CD4-positive, alpha-beta T cell (primary cell): ENCODE measurements at regions not wholly inside any gene's neighbourhood (a gene's known extent, or its start where the extent isn't known, plus 50 kb on each side); places are given as distances from the start of the nearest gene placed in this dataset.

Experiments used
- ATAC-seq: fragments of 200-7000 bp; cut with Tn5 transposase; one replicate; pipeline ENCODE4 v1.10.0; 2022; ENCODE audit warnings: mild to moderate bottlenecking; ENCODE audit not compliant: poor library complexity
- CTCF ChIA-PET: fragments of 350-600 bp; sonication (Branson Sonifier 250); formaldehyde crosslinking; loops from one replicate; lab custom pipeline; 2021; ENCODE audit warnings: antibody characterized with exemption, inconsistent platforms; lab: Charles Lee
- POLR2A ChIA-PET: fragments of 350-600 bp; sonication (Branson Sonifier 250); formaldehyde crosslinking; loops from one replicate; lab custom pipeline; 2021; ENCODE audit warnings: antibody characterized with exemption, inconsistent platforms; lab: Charles Lee
- DNase-seq, 14 experiments: peaks; one replicate each; pipeline ENCODE4 v3.0.0-alpha.2; 2013 to 2020; ENCODE audit warnings: mixed read lengths in 2 of 14
- H3K27ac ChIP-seq, 2 donors: one replicate each; pipeline versions ENCODE4 v1.5.1 to v1.7.0; 2013; ENCODE audit warnings: low read length in 2 of 2, low read depth in 1 of 2, mild to moderate bottlenecking in 1 of 2
- H3K27me3 ChIP-seq, 2 experiments: 1 replicate in 1 of 2; 2 replicates in 1 of 2; pipeline versions ENCODE4 v1.6.1 to v1.7.0; 2013; ENCODE audit warnings: low read length in 2 of 2, control low read depth in 1 of 2, mild to moderate bottlenecking in 1 of 2, moderate library complexity in 1 of 2; ENCODE audit not compliant: insufficient read depth in 2 of 2, control insufficient read depth in 1 of 2
- H3K36me3 ChIP-seq: one replicate; pipeline ENCODE4 v1.6.1; 2013; ENCODE audit warnings: low read length, control low read depth; ENCODE audit not compliant: insufficient read depth
- H3K4me1 ChIP-seq: one replicate; pipeline ENCODE4 v1.6.1; 2013; ENCODE audit warnings: low read length, control low read depth; ENCODE audit not compliant: insufficient read depth
- H3K4me3 ChIP-seq: one replicate; pipeline ENCODE4 v1.5.1; 2013; ENCODE audit warnings: mild to moderate bottlenecking, low read length, moderate library complexity
- H3K9me3 ChIP-seq, 2 experiments: 1 replicate in 1 of 2; 2 replicates in 1 of 2; pipeline versions ENCODE4 v1.6.1 to v1.7.0; 2013; ENCODE audit warnings: low read length in 2 of 2, mild to moderate bottlenecking in 2 of 2, control low read depth in 1 of 2, moderate library complexity in 1 of 2; ENCODE audit not compliant: control insufficient read depth in 1 of 2, insufficient read depth in 1 of 2
- H3K27ac Mint-ChIP-seq: one replicate; pipeline ENCODE4 v1.8.0; 2020; ENCODE audit warnings: mixed read lengths
- H3K27me3 Mint-ChIP-seq: one replicate; pipeline ENCODE4 v1.8.0; 2021; ENCODE audit warnings: mixed read lengths
- H3K36me3 Mint-ChIP-seq: one replicate; pipeline ENCODE4 v1.8.0; 2021; ENCODE audit warnings: low read depth, mixed read lengths
- H3K4me1 Mint-ChIP-seq: one replicate; pipeline ENCODE4 v1.8.0; 2021; ENCODE audit warnings: low read depth, mixed read lengths
- H3K4me3 Mint-ChIP-seq: one replicate; pipeline ENCODE4 v1.8.0; 2020; ENCODE audit warnings: mild to moderate bottlenecking, mixed read lengths
- H3K9me3 Mint-ChIP-seq: one replicate; pipeline ENCODE4 v1.8.0; 2020; ENCODE audit warnings: mixed read lengths
- CTCF ChIP-seq: fragments of 200-600 bp; IDR thresholded peaks from one replicate; pipeline ENCODE4 v1.8.0; 2022; ENCODE audit warnings: antibody characterized with exemption, mild to moderate bottlenecking
- intact Hi-C, 2 experiments: fragments of 100-400 bp; cut with DNase I in 1 of 2; cut with micrococcal nuclease in 1 of 2; formaldehyde crosslinking; loops; one replicate each; pipeline versions ENCODE4 v1.15.1 to v1.9.0; 2023 to 2025; cut with DNase I, micrococcal nuclease

- no peaks in the 10 kb centered on the region for H3K27me3 Mint-ChIP-seq
- Histone ChIP-seq H3K4me1 (no peaks in the 10 kb centered on the region), H3K27me3 (no peaks in the 10 kb centered on the region), H3K27ac (no peak overlapping the region), H3K36me3 (no peaks in the 10 kb centered on the region), H3K9me3 (no peaks in the 10 kb centered on the region), H3K4me3 (no peak overlapping the region)
- ChIA-PET POLR2A (no interaction called here), CTCF (no interaction called here)
- no peaks in the 10 kb centered on the region for H3K4me1 Mint-ChIP-seq
- ATAC-seq (no peak), DNase-seq (no peak)
- no peak overlapping the region for H3K4me3 Mint-ChIP-seq
- no peaks in the 10 kb centered on the region for H3K36me3 Mint-ChIP-seq
- no peak overlapping the region for H3K27ac Mint-ChIP-seq
- H3K9me3 Mint-ChIP-seq = peaks cover 8% of the 10 kb centered on the region
- TF ChIP-seq CTCF = no peak
- intact Hi-C loops = no loop called here
Measured at GRCh38 chr4:59612235-59612634, 1587.9 kb upstream of the ADGRL3 start.

GRCh38 chr4:59615316-59615715 is 1584.8 kb upstream of the ADGRL3 start:
- no peak overlapping the region for H3K4me3 ChIP-seq
- no peaks in the 10 kb centered on the region for H3K4me1 ChIP-seq
- DNase-seq (no peak), ATAC-seq (no peak)
- H3K9me3 ChIP-seq = no peaks in the 10 kb centered on the region
- Mint-ChIP-seq H3K9me3 (peaks cover 8% of the 10 kb centered on the region), H3K27ac (no peak overlapping the region), H3K4me3 (no peak overlapping the region), H3K27me3 (no peaks in the 10 kb centered on the region), H3K36me3 (no peaks in the 10 kb centered on the region), H3K4me1 (no peaks in the 10 kb centered on the region)
- no peaks in the 10 kb centered on the region for H3K27me3 ChIP-seq
- CTCF ChIA-PET = no interaction called here
- no peak overlapping the region for H3K27ac ChIP-seq
- intact Hi-C loops = no loop called here
- H3K36me3 ChIP-seq = no peaks in the 10 kb centered on the region
- POLR2A ChIA-PET = no interaction called here
- no peak for TF ChIP-seq CTCF

GRCh38 chr4:59629348-59629747 is 1570.8 kb upstream of the ADGRL3 start:
- DNase-seq (no peak), ATAC-seq (no peak)
- Histone ChIP-seq H3K9me3 (peaks cover 4 to 9% of the 10 kb centered on the region in 2 experiments), H3K27me3 (no peaks in the 10 kb centered on the region), H3K4me1 (no peaks in the 10 kb centered on the region), H3K4me3 (no peak overlapping the region), H3K36me3 (no peaks in the 10 kb centered on the region), H3K27ac (no peak overlapping the region)
- no peak for TF ChIP-seq CTCF
- Mint-ChIP-seq H3K4me1 (no peaks in the 10 kb centered on the region), H3K27ac (no peak overlapping the region), H3K9me3 (peaks cover 8% of the 10 kb centered on the region), H3K27me3 (no peaks in the 10 kb centered on the region), H3K36me3 (no peaks in the 10 kb centered on the region), H3K4me3 (no peak overlapping the region)
- intact Hi-C loops = no loop called here
- ChIA-PET CTCF (no interaction called here), POLR2A (no interaction called here)
